Astrocyte (in vitro differentiated cells and primary cell): ENCODE measurements at regions not wholly inside any gene's neighbourhood (a gene's known extent, or its start where the extent isn't known, plus 50 kb on each side); places are given as distances from the start of the nearest gene placed in this dataset.
A peak's percentile ranks its signal among the peaks of the same experiment; 100 is the strongest.

Source experiments
- DNase-seq: peaks from one replicate; pipeline ENCODE4 v3.0.0-alpha.2; 2010; ENCODE audit warnings: low read depth
- FAIRE-seq: peaks from 2 replicates; lab custom pipeline; 2011; peaks lifted over from hg19 to GRCh38; lab: Jason Lieb, UNC
- H2AFZ ChIP-seq: 2 replicates; pipeline ENCODE4 v1.6.0; 2012; ENCODE audit warnings: low read depth, low read length, inconsistent platforms
- H3K27ac ChIP-seq: 2 replicates; pipeline ENCODE4 v1.5.1; 2011; ENCODE audit warnings: low read depth, low read length, inconsistent platforms
- H3K27me3 ChIP-seq: 2 replicates; pipeline ENCODE4 v1.6.0; 2011; ENCODE audit warnings: low read length, inconsistent platforms; ENCODE audit not compliant: insufficient read depth
- H3K36me3 ChIP-seq: 2 replicates; pipeline ENCODE4 v1.5.1; 2011; ENCODE audit warnings: low read length, inconsistent platforms; ENCODE audit not compliant: insufficient read depth
- H3K4me1 ChIP-seq: 2 replicates; pipeline ENCODE4 v1.5.1; 2011; ENCODE audit warnings: low read length, inconsistent platforms; ENCODE audit not compliant: insufficient read depth
- H3K4me2 ChIP-seq: 2 replicates; pipeline ENCODE4 v1.6.0; 2012; ENCODE audit warnings: low read length, inconsistent platforms
- H3K4me3 ChIP-seq: 2 replicates; pipeline ENCODE4 v1.5.1; 2011; ENCODE audit warnings: low read depth, mild to moderate bottlenecking, low read length, inconsistent platforms; ENCODE audit not compliant: insufficient read depth
- H3K79me2 ChIP-seq: 2 replicates; pipeline ENCODE4 v1.6.0; 2012; ENCODE audit warnings: mild to moderate bottlenecking, low read length, inconsistent platforms; ENCODE audit not compliant: insufficient read depth
- H3K9ac ChIP-seq: 2 replicates; pipeline ENCODE4 v1.6.0; 2012; ENCODE audit warnings: mild to moderate bottlenecking, low read length, inconsistent platforms
- H3K9me3 ChIP-seq: 2 replicates; pipeline ENCODE4 v1.5.1; 2012; ENCODE audit warnings: low read depth, mild to moderate bottlenecking, low read length, inconsistent platforms; ENCODE audit not compliant: insufficient read depth
- H4K20me1 ChIP-seq: 2 replicates; pipeline ENCODE4 v1.6.0; 2012; ENCODE audit warnings: low read length, inconsistent platforms; ENCODE audit not compliant: insufficient read depth
- H3K27ac Mint-ChIP-seq: one replicate; pipeline ENCODE4 v1.8.0; 2021; ENCODE audit warnings: mild to moderate bottlenecking, mixed read lengths; ENCODE audit not compliant: unreplicated experiment
- H3K27me3 Mint-ChIP-seq: one replicate; pipeline ENCODE4 v1.8.0; 2021; ENCODE audit warnings: low read depth, mixed read lengths; ENCODE audit not compliant: unreplicated experiment
- H3K36me3 Mint-ChIP-seq: one replicate; pipeline ENCODE4 v1.8.0; 2021; ENCODE audit warnings: low read depth, mixed read lengths; ENCODE audit not compliant: unreplicated experiment
- H3K4me1 Mint-ChIP-seq: one replicate; pipeline ENCODE4 v1.8.0; 2021; ENCODE audit warnings: low read depth, mixed read lengths; ENCODE audit not compliant: unreplicated experiment
- H3K4me3 Mint-ChIP-seq: one replicate; pipeline ENCODE4 v1.8.0; 2021; ENCODE audit warnings: mild to moderate bottlenecking, moderate library complexity, mixed read lengths; ENCODE audit not compliant: unreplicated experiment
- H3K9me3 Mint-ChIP-seq: one replicate; pipeline ENCODE4 v1.8.0; 2021; ENCODE audit warnings: mild to moderate bottlenecking, mixed read lengths; ENCODE audit not compliant: unreplicated experiment
- CTCF ChIP-seq: IDR thresholded peaks from 2 replicates; pipeline ENCODE4 v1.5.1; 2011; ENCODE audit warnings: low read depth, mild to moderate bottlenecking, inconsistent platforms, low read length, moderate library complexity; ENCODE audit not compliant: insufficient read depth
- EZH2 ChIP-seq: IDR thresholded peaks from 2 replicates; pipeline ENCODE4 v1.6.1; 2012; ENCODE audit warnings: mild to moderate bottlenecking, low read length, inconsistent platforms; ENCODE audit not compliant: insufficient read depth

- Histone ChIP-seq H2AFZ (no peak overlapping the region), H3K4me3 (no peak overlapping the region), H3K4me2 (no peak overlapping the region), H3K9me3 (no peaks in the 10 kb centered on the region), H4K20me1 (no peaks in the 10 kb centered on the region), H3K79me2 (no peaks in the 10 kb centered on the region), H3K9ac (no peak overlapping the region), H3K4me1 (no peaks in the 10 kb centered on the region), H3K27ac (no peak overlapping the region), H3K27me3 (no peaks in the 10 kb centered on the region), H3K36me3 (no peaks in the 10 kb centered on the region)
- Mint-ChIP-seq H3K27ac (no peak overlapping the region), H3K4me1 (no peaks in the 10 kb centered on the region), H3K4me3 (no peak overlapping the region), H3K27me3 (no peaks in the 10 kb centered on the region), H3K36me3 (no peaks in the 10 kb centered on the region), H3K9me3 (peaks cover 2% of the 10 kb centered on the region)
- TF ChIP-seq EZH2: no peak
- no peak for TF ChIP-seq CTCF
- DNase-seq: no peak
- no peak for FAIRE-seq
Observed at GRCh38 chr1:217981430-217981829, 303.7 kb upstream of the RRP15 start.

DNA sequence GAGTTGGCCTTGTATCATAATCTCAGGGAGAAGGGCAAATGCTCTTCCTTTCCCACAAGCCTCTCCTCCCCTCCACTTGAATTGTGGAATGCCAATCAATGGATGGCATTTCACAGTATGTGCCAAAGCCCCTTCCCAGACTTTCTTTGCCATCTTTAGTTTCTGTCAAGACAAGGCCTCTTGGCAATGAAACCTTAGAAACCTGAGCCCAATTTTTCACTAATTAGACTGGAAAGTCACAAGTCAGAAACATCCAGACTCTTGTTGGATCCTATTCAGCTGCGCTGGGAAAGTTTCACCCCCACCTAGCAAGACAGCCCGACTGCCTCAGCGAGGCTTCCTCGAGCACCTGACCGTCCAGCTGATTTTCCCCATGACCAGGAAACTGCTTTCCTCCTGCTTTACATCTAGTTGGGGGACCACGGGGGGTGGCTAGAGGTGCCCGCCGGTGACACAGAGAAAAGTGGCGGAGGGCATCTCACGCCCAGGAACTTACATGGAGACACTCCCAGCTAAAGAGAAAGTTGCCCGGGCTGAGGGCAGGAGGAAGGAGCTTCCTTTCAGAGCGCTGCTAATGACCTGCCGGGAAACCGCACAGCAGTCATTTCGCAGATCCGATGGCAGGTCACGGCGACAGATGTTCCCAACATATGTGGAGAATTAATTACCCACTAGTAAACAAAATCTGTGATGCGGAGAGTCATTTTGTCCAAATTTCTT is 302.6 kb upstream of the RRP15 start:
- DNase-seq (no peak), FAIRE-seq (no peak)
- Histone ChIP-seq H3K4me3 (no peak overlapping the region), H3K4me1 (no peaks in the 10 kb centered on the region), H4K20me1 (no peaks in the 10 kb centered on the region), H3K27me3 (no peaks in the 10 kb centered on the region), H3K9ac (no peak overlapping the region), H3K36me3 (no peaks in the 10 kb centered on the region), H3K4me2 (peak overlapping the region; percentile 11), H3K9me3 (no peaks in the 10 kb centered on the region), H2AFZ (no peak overlapping the region), H3K79me2 (no peaks in the 10 kb centered on the region), H3K27ac (no peak overlapping the region)
- TF ChIP-seq CTCF (no peak), EZH2 (no peak)
- Mint-ChIP-seq H3K36me3 (no peaks in the 10 kb centered on the region), H3K4me1 (no peaks in the 10 kb centered on the region), H3K4me3 (no peak overlapping the region), H3K27ac (no peak overlapping the region), H3K9me3 (peaks cover 2% of the 10 kb centered on the region), H3K27me3 (no peaks in the 10 kb centered on the region)

- FAIRE-seq: no peak
- Mint-ChIP-seq H3K27me3 (no peaks in the 10 kb centered on the region), H3K9me3 (peaks cover 2% of the 10 kb centered on the region), H3K27ac (no peak overlapping the region), H3K4me1 (no peaks in the 10 kb centered on the region), H3K36me3 (no peaks in the 10 kb centered on the region), H3K4me3 (no peak overlapping the region)
- Histone ChIP-seq H3K27ac (no peak overlapping the region), H3K9me3 (no peaks in the 10 kb centered on the region), H3K4me2 (peak overlapping the region; percentile 11), H3K9ac (no peak overlapping the region), H2AFZ (no peak overlapping the region), H3K4me3 (no peak overlapping the region), H3K79me2 (no peaks in the 10 kb centered on the region), H3K27me3 (no peaks in the 10 kb centered on the region), H3K36me3 (no peaks in the 10 kb centered on the region), H4K20me1 (no peaks in the 10 kb centered on the region), H3K4me1 (no peaks in the 10 kb centered on the region)
- DNase-seq: no peak
- TF ChIP-seq CTCF (no peak), EZH2 (no peak)
Observed at GRCh38 chr1:217983051-217983375, 302.1 kb upstream of the RRP15 start.
